ENCODE measurements at regions not wholly inside any gene's neighbourhood (a gene's known extent, or its start where the extent isn't known, plus 50 kb on each side); places are given as distances from the start of the nearest gene placed in this dataset.

DNA sequence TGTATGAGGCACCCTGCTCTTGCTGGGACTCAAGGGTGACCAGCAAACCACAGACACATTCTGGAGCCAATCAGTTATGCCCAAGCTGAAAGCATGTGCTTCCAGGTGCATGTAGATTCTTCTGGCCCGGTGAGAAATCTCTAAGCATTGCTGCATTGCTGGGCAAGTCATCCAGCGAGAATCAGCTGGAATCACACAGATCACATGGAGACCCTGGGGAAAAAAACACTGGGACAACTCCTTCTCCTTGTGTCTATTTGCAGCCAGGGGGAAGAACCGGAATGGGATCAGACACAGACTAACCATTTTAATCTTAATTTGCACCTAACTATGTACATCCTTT lies 119.7 kb upstream of the KLF7 start:
- TF ChIP-seq NFYA (IDR thresholded peaks at IDR 0.05; ENCODE audit: borderline replicate concordance, low read depth, low read length) (no peak), SP1 (IDR thresholded peaks at IDR 0.05; ENCODE audit: low read depth, low read length) (no peak), ZZZ3 (IDR thresholded peaks at IDR 0.05; ENCODE audit: control insufficient read depth, insufficient read length, low read depth) (no peak)
- TF ChIP-seq, protein P1, sequence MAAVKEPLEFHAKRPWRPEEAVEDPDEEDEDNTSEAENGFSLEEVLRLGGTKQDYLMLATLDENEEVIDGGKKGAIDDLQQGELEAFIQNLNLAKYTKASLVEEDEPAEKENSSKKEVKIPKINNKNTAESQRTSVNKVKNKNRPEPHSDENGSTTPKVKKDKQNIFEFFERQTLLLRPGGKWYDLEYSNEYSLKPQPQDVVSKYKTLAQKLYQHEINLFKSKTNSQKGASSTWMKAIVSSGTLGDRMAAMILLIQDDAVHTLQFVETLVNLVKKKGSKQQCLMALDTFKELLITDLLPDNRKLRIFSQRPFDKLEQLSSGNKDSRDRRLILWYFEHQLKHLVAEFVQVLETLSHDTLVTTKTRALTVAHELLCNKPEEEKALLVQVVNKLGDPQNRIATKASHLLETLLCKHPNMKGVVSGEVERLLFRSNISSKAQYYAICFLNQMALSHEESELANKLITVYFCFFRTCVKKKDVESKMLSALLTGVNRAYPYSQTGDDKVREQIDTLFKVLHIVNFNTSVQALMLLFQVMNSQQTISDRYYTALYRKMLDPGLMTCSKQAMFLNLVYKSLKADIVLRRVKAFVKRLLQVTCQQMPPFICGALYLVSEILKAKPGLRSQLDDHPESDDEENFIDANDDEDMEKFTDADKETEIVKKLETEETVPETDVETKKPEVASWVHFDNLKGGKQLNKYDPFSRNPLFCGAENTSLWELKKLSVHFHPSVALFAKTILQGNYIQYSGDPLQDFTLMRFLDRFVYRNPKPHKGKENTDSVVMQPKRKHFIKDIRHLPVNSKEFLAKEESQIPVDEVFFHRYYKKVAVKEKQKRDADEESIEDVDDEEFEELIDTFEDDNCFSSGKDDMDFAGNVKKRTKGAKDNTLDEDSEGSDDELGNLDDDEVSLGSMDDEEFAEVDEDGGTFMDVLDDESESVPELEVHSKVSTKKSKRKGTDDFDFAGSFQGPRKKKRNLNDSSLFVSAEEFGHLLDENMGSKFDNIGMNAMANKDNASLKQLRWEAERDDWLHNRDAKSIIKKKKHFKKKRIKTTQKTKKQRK (IDR thresholded peaks at IDR 0.05; ENCODE audit: low read depth, low read length) = no peak

Measured in GM12878 (cell line).